ENCODE measurements at regions not wholly inside any gene's neighbourhood (a gene's known extent, or its start where the extent isn't known, plus 50 kb on each side); places are given as distances from the start of the nearest gene placed in this dataset.

DNA sequence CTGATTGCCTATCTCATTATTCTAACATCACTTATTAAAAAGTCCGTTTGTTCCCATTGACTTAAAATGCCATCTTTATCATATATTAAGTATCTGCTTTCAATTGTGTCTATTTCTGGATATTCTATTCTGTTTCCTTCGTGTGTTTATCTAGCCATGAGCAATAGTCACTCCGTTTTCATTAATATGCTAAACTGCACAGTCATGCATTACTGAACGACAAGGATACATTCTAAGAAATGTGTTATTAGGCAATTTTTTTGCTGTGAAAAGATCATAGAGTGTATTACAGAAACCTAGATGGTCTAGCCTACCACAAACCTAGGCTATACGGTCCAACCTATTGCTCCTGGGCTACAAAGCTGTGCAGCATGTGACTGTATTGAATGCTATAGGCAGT is 482.9 kb downstream of the IRX1 start:
- Mint-ChIP-seq H3K4me3 (ENCODE audit: unreplicated experiment) (no peak overlapping the region), H3K9me3 (ENCODE audit: unreplicated experiment) (no peaks in the 10 kb centered on the region), H3K36me3 (ENCODE audit: low read depth, unreplicated experiment) (no peaks in the 10 kb centered on the region), H3K4me1 (ENCODE audit: low read depth, unreplicated experiment) (peaks cover 18% of the 10 kb centered on the region), H3K27me3 (ENCODE audit: low read depth, unreplicated experiment) (no peaks in the 10 kb centered on the region), H3K27ac (ENCODE audit: unreplicated experiment) (no peak overlapping the region)
- Histone ChIP-seq H3K4me2 (ENCODE audit: low read length) (no peak overlapping the region), H3K4me3 (ENCODE audit: insufficient read depth, low read depth, low read length) (no peak overlapping the region), H3K36me3 (ENCODE audit: insufficient read depth, low read length) (no peaks in the 10 kb centered on the region), H3K27ac (ENCODE audit: low read depth, low read length) (no peak overlapping the region), H4K20me1 (ENCODE audit: insufficient read depth, low read length) (no peaks in the 10 kb centered on the region), H3K79me2 (ENCODE audit: insufficient read depth, low read length) (no peaks in the 10 kb centered on the region), H3K4me1 (ENCODE audit: insufficient read depth, low read length) (peaks cover 3% of the 10 kb centered on the region), H3K9ac (ENCODE audit: low read length) (no peak overlapping the region), H2AFZ (ENCODE audit: low read depth, low read length) (no peak overlapping the region), H3K27me3 (ENCODE audit: insufficient read depth, low read length) (no peaks in the 10 kb centered on the region), H3K9me3 (ENCODE audit: insufficient read depth, low read depth, low read length) (peaks cover 6% of the 10 kb centered on the region)
- FAIRE-seq, result no peak
- TF ChIP-seq EZH2 (IDR thresholded peaks at IDR 0.05; ENCODE audit: insufficient read depth, low read length) (no peak), CTCF (IDR thresholded peaks at IDR 0.05; ENCODE audit: insufficient read depth, low read depth, low read length) (no peak)
- no peak for DNase-seq (ENCODE audit: low read depth)

GRCh38 chr5:4079831-4080230 is 484.2 kb downstream of the IRX1 start:
- H3K4me3 Mint-ChIP-seq (ENCODE audit: unreplicated experiment), result no peak overlapping the region
- no peak overlapping the region for H2AFZ ChIP-seq (ENCODE audit: low read depth, low read length)
- H3K9me3 ChIP-seq (ENCODE audit: insufficient read depth, low read depth, low read length), result peaks cover 6% of the 10 kb centered on the region
- H3K36me3 ChIP-seq (ENCODE audit: insufficient read depth, low read length), result no peaks in the 10 kb centered on the region
- no peak overlapping the region for H3K27ac Mint-ChIP-seq (ENCODE audit: unreplicated experiment)
- H3K79me2 ChIP-seq (ENCODE audit: insufficient read depth, low read length), result no peaks in the 10 kb centered on the region
- no peaks in the 10 kb centered on the region for H3K9me3 Mint-ChIP-seq (ENCODE audit: unreplicated experiment)
- TF ChIP-seq CTCF (IDR thresholded peaks at IDR 0.05; ENCODE audit: insufficient read depth, low read depth, low read length) (no peak), EZH2 (IDR thresholded peaks at IDR 0.05; ENCODE audit: insufficient read depth, low read length) (no peak)
- DNase-seq (ENCODE audit: low read depth), result peak; percentile 8
- peaks cover 18% of the 10 kb centered on the region for H3K4me1 Mint-ChIP-seq (ENCODE audit: low read depth, unreplicated experiment)
- H3K4me3 ChIP-seq (ENCODE audit: insufficient read depth, low read depth, low read length), result no peak overlapping the region
- no peak for FAIRE-seq
- no peaks in the 10 kb centered on the region for H3K27me3 Mint-ChIP-seq (ENCODE audit: low read depth, unreplicated experiment)
- H3K9ac ChIP-seq (ENCODE audit: low read length), result no peak overlapping the region
- H3K4me1 ChIP-seq (ENCODE audit: insufficient read depth, low read length), result peaks cover 7% of the 10 kb centered on the region
- H3K36me3 Mint-ChIP-seq (ENCODE audit: low read depth, unreplicated experiment), result no peaks in the 10 kb centered on the region
- H3K27me3 ChIP-seq (ENCODE audit: insufficient read depth, low read length), result no peaks in the 10 kb centered on the region
- H4K20me1 ChIP-seq (ENCODE audit: insufficient read depth, low read length), result no peaks in the 10 kb centered on the region
- H3K27ac ChIP-seq (ENCODE audit: low read depth, low read length), result no peak overlapping the region
- H3K4me2 ChIP-seq (ENCODE audit: low read length), result no peak overlapping the region

- FAIRE-seq (no peak), DNase-seq (ENCODE audit: low read depth) (no peak)
- Histone ChIP-seq H3K9me3 (ENCODE audit: insufficient read depth, low read depth, low read length) (peaks cover 6% of the 10 kb centered on the region), H3K4me1 (ENCODE audit: insufficient read depth, low read length) (peaks cover 7% of the 10 kb centered on the region), H4K20me1 (ENCODE audit: insufficient read depth, low read length) (no peaks in the 10 kb centered on the region), H3K4me3 (ENCODE audit: insufficient read depth, low read depth, low read length) (no peak overlapping the region), H3K4me2 (ENCODE audit: low read length) (no peak overlapping the region), H3K27ac (ENCODE audit: low read depth, low read length) (no peak overlapping the region), H2AFZ (ENCODE audit: low read depth, low read length) (no peak overlapping the region), H3K27me3 (ENCODE audit: insufficient read depth, low read length) (no peaks in the 10 kb centered on the region), H3K36me3 (ENCODE audit: insufficient read depth, low read length) (no peaks in the 10 kb centered on the region), H3K79me2 (ENCODE audit: insufficient read depth, low read length) (no peaks in the 10 kb centered on the region), H3K9ac (ENCODE audit: low read length) (no peak overlapping the region)
- Mint-ChIP-seq H3K36me3 (ENCODE audit: low read depth, unreplicated experiment) (no peaks in the 10 kb centered on the region), H3K9me3 (ENCODE audit: unreplicated experiment) (no peaks in the 10 kb centered on the region), H3K27me3 (ENCODE audit: low read depth, unreplicated experiment) (no peaks in the 10 kb centered on the region), H3K4me1 (ENCODE audit: low read depth, unreplicated experiment) (peaks cover 18% of the 10 kb centered on the region), H3K4me3 (ENCODE audit: unreplicated experiment) (no peak overlapping the region), H3K27ac (ENCODE audit: unreplicated experiment) (no peak overlapping the region)
- TF ChIP-seq EZH2 (IDR thresholded peaks at IDR 0.05; ENCODE audit: insufficient read depth, low read length) (no peak), CTCF (IDR thresholded peaks at IDR 0.05; ENCODE audit: insufficient read depth, low read depth, low read length) (no peak)
Measured at GRCh38 chr5:4080370-4080769, 484.7 kb downstream of the IRX1 start.
